Immature natural killer cell (primary cell): ENCODE measurements at regions not wholly inside any gene's neighbourhood (a gene's known extent, or its start where the extent isn't known, plus 50 kb on each side); places are given as distances from the start of the nearest gene placed in this dataset.
A peak's percentile ranks its signal among the peaks of the same experiment; 100 is the strongest.

ENCODE experiments used
- DNase-seq, 3 donors: peaks; one replicate each; pipeline ENCODE4 v3.0.0; 2022; ENCODE audit warnings: mixed read lengths in 1 of 3
- H3K27ac Mint-ChIP-seq, 6 donors: one replicate each; pipeline ENCODE4 v1.8.0; 2020; ENCODE audit warnings: mixed read lengths in 6 of 6, mild to moderate bottlenecking in 5 of 6, inconsistent platforms in 4 of 6, moderate library complexity in 3 of 6
- H3K27me3 Mint-ChIP-seq, 3 donors: one replicate each; pipeline ENCODE4 v1.8.0; 2020 to 2021; ENCODE audit warnings: low read depth in 3 of 3, mild to moderate bottlenecking in 3 of 3, mixed read lengths in 3 of 3, moderate library complexity in 3 of 3, inconsistent platforms in 1 of 3
- H3K36me3 Mint-ChIP-seq, 3 donors: one replicate each; pipeline ENCODE4 v1.8.0; 2020; ENCODE audit warnings: mixed read lengths in 3 of 3, inconsistent platforms in 2 of 3, mild to moderate bottlenecking in 2 of 3
- H3K4me1 Mint-ChIP-seq, 2 donors: one replicate each; pipeline ENCODE4 v1.8.0; 2020; ENCODE audit warnings: inconsistent platforms in 2 of 2, mild to moderate bottlenecking in 2 of 2, mixed read lengths in 2 of 2, moderate library complexity in 1 of 2
- H3K4me3 Mint-ChIP-seq, 5 donors: one replicate each; pipeline ENCODE4 v1.8.0; 2020; ENCODE audit warnings: mild to moderate bottlenecking in 5 of 5, mixed read lengths in 5 of 5, inconsistent platforms in 3 of 5, moderate library complexity in 3 of 5
- H3K9me3 Mint-ChIP-seq, 6 donors: one replicate each; pipeline ENCODE4 v1.8.0; 2020; ENCODE audit warnings: mild to moderate bottlenecking in 6 of 6, mixed read lengths in 6 of 6, inconsistent platforms in 4 of 6, moderate library complexity in 3 of 6

GRCh38 chr4:189779281-189779980, 161.2 kb upstream of the FRG1 start:
- DNase-seq, result no peak
- H3K27me3 Mint-ChIP-seq, result no peaks in the 10 kb centered on the region
- no peaks in the 10 kb centered on the region for H3K4me1 Mint-ChIP-seq
- H3K9me3 Mint-ChIP-seq, result peaks cover 0 to 34% (median 7%) of the 10 kb centered on the region in 6 donors
- no peak overlapping the region for H3K4me3 Mint-ChIP-seq
- H3K27ac Mint-ChIP-seq, result no peak overlapping the region
- peaks cover 0 to 2% (median 0%) of the 10 kb centered on the region in 3 donors for H3K36me3 Mint-ChIP-seq

- no peaks in the 10 kb centered on the region for H3K36me3 Mint-ChIP-seq
- peaks cover 0 to 25% (median 7%) of the 10 kb centered on the region in 6 donors for H3K9me3 Mint-ChIP-seq
- no peaks in the 10 kb centered on the region for H3K27me3 Mint-ChIP-seq
- DNase-seq, result no peak
- H3K4me3 Mint-ChIP-seq, result no peak overlapping the region
- no peak overlapping the region for H3K27ac Mint-ChIP-seq
- H3K4me1 Mint-ChIP-seq, result no peaks in the 10 kb centered on the region
Observed at GRCh38 chr4:189780391-189780790, 160.3 kb upstream of the FRG1 start.

- Mint-ChIP-seq H3K4me3 (no peak overlapping the region), H3K27me3 (no peaks in the 10 kb centered on the region), H3K4me1 (no peaks in the 10 kb centered on the region), H3K36me3 (no peaks in the 10 kb centered on the region), H3K9me3 (peaks cover 0 to 11% (median 2%) of the 10 kb centered on the region in 6 donors), H3K27ac (no peak overlapping the region)
- DNase-seq, result no peak
Observed at GRCh38 chr4:189784651-189785050, 156.0 kb upstream of the FRG1 start.

GRCh38 chr4:189785257-189785656, 155.4 kb upstream of the FRG1 start:
- H3K27me3 Mint-ChIP-seq, result no peaks in the 10 kb centered on the region
- no peak for DNase-seq
- no peaks in the 10 kb centered on the region for H3K36me3 Mint-ChIP-seq
- H3K9me3 Mint-ChIP-seq, result peaks cover 0 to 11% (median 2%) of the 10 kb centered on the region in 6 donors
- H3K4me1 Mint-ChIP-seq, result no peaks in the 10 kb centered on the region
- no peak overlapping the region for H3K27ac Mint-ChIP-seq
- no peak overlapping the region for H3K4me3 Mint-ChIP-seq

- Mint-ChIP-seq H3K4me3 (no peak overlapping the region), H3K9me3 (peaks cover 0 to 8% (median under 1%) of the 10 kb centered on the region in 6 donors), H3K4me1 (no peaks in the 10 kb centered on the region), H3K27me3 (peaks cover 0 to 2% (median 0%) of the 10 kb centered on the region in 3 donors), H3K36me3 (no peaks in the 10 kb centered on the region), H3K27ac (no peak overlapping the region)
- no peak for DNase-seq
Observed at GRCh38 chr4:189786447-189786846, 154.2 kb upstream of the FRG1 start.

GRCh38 chr4:189787216-189788031, 153.2 kb upstream of the FRG1 start:
- Mint-ChIP-seq H3K36me3 (no peaks in the 10 kb centered on the region), H3K4me1 (no peaks in the 10 kb centered on the region), H3K27ac (no peak overlapping the region), H3K4me3 (no peak overlapping the region), H3K27me3 (peaks cover 0 to 2% (median 0%) of the 10 kb centered on the region in 3 donors), H3K9me3 (peaks cover 0 to 7% (median 0%) of the 10 kb centered on the region in 6 donors)
- no peak for DNase-seq

- Mint-ChIP-seq H3K27ac (no peak overlapping the region), H3K9me3 (peaks cover 0 to 1% (median 0%) of the 10 kb centered on the region in 6 donors), H3K27me3 (peaks cover 0 to 2% (median 0%) of the 10 kb centered on the region in 3 donors), H3K4me3 (peak overlapping the region in 1 of 5 donors; percentile 18), H3K4me1 (peaks cover 6% of the 10 kb centered on the region in 2 donors), H3K36me3 (no peaks in the 10 kb centered on the region)
- peak; percentile 1 to 9 (median 2) for DNase-seq
Observed at GRCh38 chr4:189792924-189793618, 147.6 kb upstream of the FRG1 start.

GRCh38 chr4:189800545-189801088, 140.1 kb upstream of the FRG1 start:
- Mint-ChIP-seq H3K27me3 (peaks cover 0 to 2% (median 0%) of the 10 kb centered on the region in 3 donors), H3K4me3 (no peak overlapping the region), H3K27ac (no peak overlapping the region), H3K4me1 (no peaks in the 10 kb centered on the region), H3K36me3 (no peaks in the 10 kb centered on the region), H3K9me3 (peaks cover 0 to 9% (median 3%) of the 10 kb centered on the region in 6 donors)
- DNase-seq, result no peak

- DNase-seq, result no peak
- Mint-ChIP-seq H3K4me3 (no peak overlapping the region), H3K36me3 (no peaks in the 10 kb centered on the region), H3K9me3 (peaks cover 0 to 17% (median 6%) of the 10 kb centered on the region in 6 donors), H3K4me1 (no peaks in the 10 kb centered on the region), H3K27me3 (peaks cover 0 to 2% (median 0%) of the 10 kb centered on the region in 3 donors), H3K27ac (no peak overlapping the region)
Observed at GRCh38 chr4:189802884-189803283, 137.8 kb upstream of the FRG1 start.

GRCh38 chr4:189804894-189805293, 135.8 kb upstream of the FRG1 start:
- Mint-ChIP-seq H3K9me3 (peaks cover 6 to 32% (median 10%) of the 10 kb centered on the region in 6 donors), H3K27ac (no peak overlapping the region), H3K27me3 (peaks cover 0 to 2% (median 0%) of the 10 kb centered on the region in 3 donors), H3K4me3 (no peak overlapping the region), H3K36me3 (no peaks in the 10 kb centered on the region), H3K4me1 (no peaks in the 10 kb centered on the region)
- no peak for DNase-seq

- Mint-ChIP-seq H3K27me3 (peaks cover 0 to 2% (median 1%) of the 10 kb centered on the region in 3 donors), H3K27ac (no peak overlapping the region), H3K9me3 (peaks cover 11 to 36% (median 16%) of the 10 kb centered on the region in 6 donors), H3K4me1 (no peaks in the 10 kb centered on the region), H3K4me3 (no peak overlapping the region), H3K36me3 (peaks cover 0 to 7% (median 6%) of the 10 kb centered on the region in 3 donors)
- DNase-seq, result no peak
Observed at GRCh38 chr4:189806506-189806905, 134.2 kb upstream of the FRG1 start.

- no peak overlapping the region for H3K4me3 Mint-ChIP-seq
- H3K27me3 Mint-ChIP-seq, result peaks cover 0 to 4% (median 2%) of the 10 kb centered on the region in 3 donors
- peaks cover 15 to 40% (median 18%) of the 10 kb centered on the region in 6 donors for H3K9me3 Mint-ChIP-seq
- H3K4me1 Mint-ChIP-seq, result no peaks in the 10 kb centered on the region
- H3K27ac Mint-ChIP-seq, result no peak overlapping the region
- no peak for DNase-seq
- H3K36me3 Mint-ChIP-seq, result peaks cover 0 to 7% (median 6%) of the 10 kb centered on the region in 3 donors
Observed at GRCh38 chr4:189807031-189807430, 133.6 kb upstream of the FRG1 start.

GRCh38 chr4:189809241-189809735, 131.4 kb upstream of the FRG1 start:
- no peaks in the 10 kb centered on the region for H3K4me1 Mint-ChIP-seq
- H3K4me3 Mint-ChIP-seq, result no peak overlapping the region
- H3K27ac Mint-ChIP-seq, result no peak overlapping the region
- H3K27me3 Mint-ChIP-seq, result peaks cover 0 to 4% (median 2%) of the 10 kb centered on the region in 3 donors
- H3K36me3 Mint-ChIP-seq, result peaks cover 0 to 7% (median 6%) of the 10 kb centered on the region in 3 donors
- peaks cover 13 to 51% (median 17%) of the 10 kb centered on the region in 6 donors for H3K9me3 Mint-ChIP-seq
- DNase-seq, result no peak
